ENCODE measurements at regions not wholly inside any gene's neighbourhood (a gene's known extent, or its start where the extent isn't known, plus 50 kb on each side); places are given as distances from the start of the nearest gene placed in this dataset. TPM values are rescaled to one million over a fixed set of nuclear protein-coding genes. Genes with fewer than 3 reads are reported as not detected.

DNA sequence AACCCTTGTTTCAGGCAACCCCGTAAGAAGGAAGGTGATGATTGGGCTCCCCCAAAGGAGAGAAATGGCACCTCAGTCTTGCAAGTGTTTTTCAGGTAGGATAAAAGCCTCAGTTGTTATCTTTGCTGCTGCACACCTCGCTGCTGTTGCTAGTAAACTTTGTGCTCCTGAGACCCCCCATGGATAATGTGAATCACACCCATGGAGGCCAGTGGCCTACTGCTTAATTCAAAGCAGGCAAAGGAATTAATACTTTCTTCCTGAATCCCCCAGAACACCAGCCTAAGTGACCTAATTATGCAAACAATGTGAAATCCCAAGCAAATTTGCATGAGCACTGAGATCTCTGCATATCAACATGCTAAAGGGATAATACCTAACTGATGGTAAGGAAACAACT is 337.5 kb downstream of the GRIA2 start:
- no peak for DNase-seq (ENCODE audit: low spot score)

DNA sequence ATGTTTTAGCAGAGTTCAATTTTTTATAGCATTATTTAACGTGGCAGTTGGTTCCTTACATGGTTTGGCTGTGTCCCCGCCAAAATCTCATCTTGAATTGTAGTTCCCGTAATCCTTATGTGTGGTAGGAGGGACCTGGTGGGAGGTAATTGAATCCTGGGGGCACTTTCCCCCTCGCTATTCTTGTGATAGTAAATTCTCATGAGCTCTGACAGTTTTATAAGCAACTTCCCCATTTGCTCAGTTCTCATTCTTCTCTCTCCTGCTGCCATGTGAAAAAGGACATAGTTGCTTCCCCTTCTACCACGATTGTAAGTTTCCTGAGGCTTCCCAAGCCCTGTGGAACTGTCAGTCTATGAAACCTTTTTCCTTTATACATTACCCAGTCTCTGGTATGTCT is 329.5 kb downstream of the GRIA2 start:
- DNase-seq (ENCODE audit: low spot score), result no peak

DNA sequence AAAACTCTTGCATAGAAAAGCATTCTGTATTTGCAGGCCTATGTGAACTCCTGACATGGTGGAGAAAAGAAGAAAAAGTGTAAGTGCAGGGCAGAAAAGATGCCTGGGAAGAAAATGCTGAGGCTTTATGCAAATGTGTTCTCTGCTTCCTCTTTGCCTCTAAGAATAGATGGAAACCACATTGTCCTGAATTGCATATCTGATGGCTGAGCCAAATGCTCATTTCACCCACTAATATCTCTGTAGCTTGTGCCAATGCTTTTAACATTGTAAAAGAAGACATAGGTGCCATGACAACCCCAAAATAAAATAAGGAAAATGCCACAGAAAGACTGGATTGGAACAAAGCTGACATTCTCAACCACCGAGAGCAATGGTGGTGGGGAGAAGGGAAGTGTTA is 307.4 kb downstream of the GRIA2 start:
- no peak for DNase-seq (ENCODE audit: low spot score)

DNA sequence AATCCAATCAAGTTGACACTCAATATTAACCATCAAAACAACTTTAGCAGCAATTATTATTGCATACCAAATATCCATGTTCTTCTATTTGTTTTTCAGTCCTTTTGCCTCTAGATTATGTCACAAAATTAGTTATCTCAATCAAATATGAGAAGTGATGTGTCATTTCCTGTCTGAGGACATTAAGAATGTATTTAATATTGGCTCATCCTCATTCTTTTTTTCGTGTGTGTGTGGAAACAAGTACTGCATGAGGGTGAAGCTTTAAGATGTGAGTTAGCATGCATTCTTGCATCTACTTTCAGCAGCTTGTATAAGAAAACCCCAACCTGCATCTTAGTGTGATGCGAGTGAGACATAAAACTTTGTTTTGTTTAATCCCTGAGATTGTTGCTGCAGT is 301.4 kb downstream of the GRIA2 start:
- no peak for DNase-seq (ENCODE audit: low spot score)

DNA sequence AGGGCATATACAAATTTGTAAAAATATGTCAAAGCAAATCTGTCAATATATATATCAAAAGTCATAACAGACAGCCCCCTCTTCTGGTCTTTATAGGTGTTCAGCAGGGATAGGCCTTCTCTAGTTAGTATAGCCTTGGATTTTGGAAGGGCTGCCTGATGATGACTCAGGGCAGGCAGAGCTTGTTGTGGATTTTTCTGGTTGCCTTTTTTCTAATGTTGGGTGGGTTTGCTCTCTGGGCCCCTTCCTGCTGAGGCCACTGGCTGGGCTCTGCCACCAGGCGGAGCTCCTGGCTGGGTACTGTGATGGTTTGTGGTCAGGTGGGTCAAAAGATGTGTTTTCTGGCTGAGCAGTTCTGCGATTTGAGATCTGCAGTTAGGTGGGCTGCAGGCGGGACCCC is 294.2 kb downstream of the GRIA2 start:
- DNase-seq (ENCODE audit: low spot score), result peak; percentile 1

DNA sequence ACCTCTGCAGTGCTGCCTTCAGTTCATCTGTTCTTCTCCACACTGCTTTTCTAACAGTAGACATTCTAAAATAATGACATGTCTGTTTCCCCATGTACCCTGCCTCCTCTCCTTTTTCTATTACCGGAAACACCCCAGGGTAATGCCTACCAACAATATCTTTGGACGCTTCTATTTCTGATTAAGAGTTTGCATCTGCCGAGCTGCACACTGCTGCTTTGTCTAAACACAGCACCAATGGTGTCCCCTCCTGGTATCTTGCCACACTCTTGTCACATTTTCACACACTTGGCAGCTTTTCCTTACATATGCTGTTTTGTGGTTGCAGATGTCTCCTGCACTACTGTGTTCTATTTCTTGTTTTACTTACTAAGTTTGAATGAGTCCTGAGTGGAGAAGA is 288.8 kb downstream of the GRIA2 start:
- no peak for DNase-seq (ENCODE audit: low spot score)

DNA sequence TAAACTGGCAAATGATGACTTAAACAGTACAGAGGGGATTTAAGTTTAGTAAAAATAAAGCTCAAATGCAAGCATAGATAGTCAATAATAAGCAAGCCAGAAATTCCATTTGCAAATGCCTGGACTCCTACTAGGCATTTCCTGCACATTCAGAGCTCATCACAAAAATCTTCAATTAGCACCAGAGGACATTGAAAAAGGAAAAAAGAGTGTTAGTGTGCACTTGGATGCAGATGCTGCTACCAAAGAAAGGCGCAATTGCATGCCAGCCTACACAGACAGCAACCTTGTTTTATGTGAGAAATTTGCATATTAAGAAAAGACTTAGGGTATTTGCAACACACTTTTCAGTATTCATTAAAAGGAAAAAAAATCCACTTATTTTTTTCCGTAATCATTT is 282.1 kb downstream of the GRIA2 start:
- DNase-seq (ENCODE audit: low spot score), result no peak

DNA sequence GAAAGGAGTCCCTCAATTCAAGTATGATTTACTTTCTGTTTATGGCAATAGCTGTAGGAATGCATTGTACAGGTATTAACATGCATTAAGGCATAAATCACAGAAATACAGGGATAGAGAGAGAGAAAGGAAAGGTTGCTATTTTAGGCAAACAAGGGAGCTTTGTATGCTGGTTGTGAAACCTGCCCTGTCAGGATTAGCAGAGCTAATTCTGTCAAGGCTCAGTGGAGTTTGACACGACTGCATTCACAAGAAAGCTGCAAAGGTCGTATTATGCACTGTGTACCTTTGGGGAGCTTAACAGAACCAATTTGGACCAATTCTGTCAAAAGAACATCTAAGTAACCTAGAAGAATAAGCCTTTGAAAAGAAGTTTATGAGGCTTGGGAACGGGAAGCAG is 239.3 kb downstream of the GRIA2 start:
- DNase-seq (ENCODE audit: low spot score), result no peak

DNA sequence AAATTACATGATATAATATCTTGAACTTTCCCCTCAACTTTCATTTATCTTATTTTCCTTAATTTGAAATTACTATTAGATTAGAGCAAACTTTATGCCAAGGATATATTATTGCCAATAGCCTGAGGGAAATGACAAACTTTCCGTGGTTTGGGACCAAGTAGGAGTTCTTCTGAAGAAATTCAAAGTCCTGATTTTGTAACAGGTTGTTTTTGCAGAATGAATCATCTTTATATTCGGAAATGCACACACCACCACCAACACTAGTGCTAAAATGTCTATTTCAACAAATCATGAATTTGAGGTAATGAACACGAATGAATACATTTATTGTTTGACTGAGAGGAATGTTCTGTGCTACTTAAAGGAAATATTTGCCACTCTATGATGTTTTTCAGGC is 226.7 kb downstream of the GRIA2 start:
- no peak for DNase-seq (ENCODE audit: low spot score)

DNA sequence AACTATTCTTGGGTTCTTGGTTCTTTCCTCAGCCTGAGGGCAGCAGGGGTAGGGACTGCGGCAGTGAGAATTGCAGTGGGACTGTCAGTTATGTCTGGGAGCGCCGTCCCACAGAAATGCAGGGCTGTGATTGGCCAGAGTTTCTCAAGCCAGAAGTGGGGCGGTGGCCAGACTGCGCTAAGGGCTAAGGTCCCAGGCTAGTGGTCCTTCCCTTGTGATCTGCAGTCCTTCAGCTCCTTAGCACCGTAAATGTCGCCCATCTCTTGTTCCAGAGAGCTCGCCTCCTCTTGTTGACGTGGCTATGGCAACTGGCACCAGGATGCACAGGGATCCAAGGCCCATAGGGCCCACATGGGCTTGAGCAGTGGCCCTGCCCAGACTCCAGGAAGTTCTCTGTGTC is 223.5 kb downstream of the GRIA2 start:
- DNase-seq (ENCODE audit: low spot score), result no peak

DNA sequence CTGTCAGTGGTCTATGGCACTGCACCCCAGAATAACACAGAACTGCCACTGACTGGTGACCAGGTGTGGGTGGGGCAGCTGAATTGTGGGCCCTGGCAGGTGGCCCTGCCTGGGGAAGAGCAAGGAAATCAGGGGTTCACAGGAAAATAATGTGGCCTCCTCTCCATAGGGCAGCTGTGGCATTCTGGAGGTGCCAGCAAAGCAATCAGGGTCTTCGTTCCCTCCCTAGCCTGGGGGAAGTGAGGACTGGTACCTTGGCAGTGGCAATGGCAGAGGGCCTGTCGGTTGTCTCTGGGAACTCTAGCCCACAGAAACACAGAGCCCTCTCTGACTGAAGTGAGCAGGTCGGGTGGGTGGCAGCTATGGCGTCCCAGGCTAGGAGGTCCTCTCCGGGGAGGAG is 223.0 kb downstream of the GRIA2 start:
- DNase-seq (ENCODE audit: low spot score), result no peak

DNA sequence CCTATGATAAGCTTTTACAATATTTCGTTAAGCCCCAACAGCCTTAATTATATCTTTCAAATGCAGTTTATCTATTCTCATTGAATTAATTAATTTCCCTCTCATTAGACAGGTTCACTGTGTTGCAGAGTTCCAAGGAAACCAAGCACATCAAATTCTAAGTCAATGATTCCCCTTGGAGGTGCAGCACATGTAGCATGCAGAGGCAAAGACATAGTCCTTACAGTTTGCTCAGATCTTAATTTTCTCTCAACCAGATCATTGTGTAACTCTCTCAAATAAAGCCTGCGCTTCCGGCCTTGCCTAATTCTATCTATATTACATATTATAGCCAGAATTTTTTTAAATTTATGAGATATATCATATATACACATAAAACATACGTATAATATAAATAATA is 205.4 kb downstream of the GRIA2 start:
- no peak for DNase-seq (ENCODE audit: low spot score)

DNA sequence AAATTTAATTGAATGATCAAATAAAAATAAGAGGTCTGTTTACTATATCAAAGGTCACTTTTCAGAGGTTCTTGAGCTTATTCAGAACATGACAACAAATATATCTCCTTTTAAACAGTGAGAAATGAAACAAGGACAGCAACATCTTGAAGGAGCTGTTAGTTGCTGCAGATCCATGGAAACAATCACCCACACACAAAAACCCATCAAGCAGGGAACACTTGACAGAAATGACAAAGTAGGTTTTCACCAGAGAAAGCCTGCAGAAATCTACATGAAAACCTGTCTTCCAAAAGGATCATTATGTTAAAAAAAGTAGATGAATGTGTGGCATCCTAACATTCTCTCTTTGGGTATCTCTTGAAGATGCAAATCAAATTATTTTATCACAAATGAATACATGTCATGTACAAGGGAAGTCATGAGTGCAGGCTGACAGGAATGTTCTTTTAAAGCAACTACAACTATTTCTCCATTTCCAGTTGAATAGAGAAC is 203.0 kb downstream of the GRIA2 start:
- DNase-seq (ENCODE audit: low spot score), result no peak

DNA sequence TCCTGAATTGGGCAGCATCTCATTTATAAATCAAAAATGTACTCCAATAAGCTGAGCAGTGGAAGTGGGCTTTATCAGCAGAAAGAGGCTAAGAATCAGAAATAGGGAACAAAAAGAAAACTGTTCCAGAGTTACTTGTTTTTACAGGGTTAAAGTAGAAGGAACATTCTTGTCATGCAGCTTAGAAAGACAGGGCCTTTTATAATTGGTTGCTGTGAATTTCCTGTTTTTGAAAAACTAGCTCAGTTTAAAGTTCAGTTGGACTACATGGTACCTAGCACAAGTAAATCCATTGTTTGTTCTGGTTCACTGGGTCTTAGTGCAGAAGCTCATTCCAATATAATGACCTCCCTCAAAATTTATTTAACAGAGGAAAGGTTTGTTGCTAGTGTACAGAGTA is 200.8 kb downstream of the GRIA2 start:
- DNase-seq (ENCODE audit: low spot score), result no peak

Small RNAs in the stretch of these regions (small RNA-seq; reads per million reads assigned to genes)
- not detected for gene RF00019

Measured in HT-29 (cell line).